ENCODE measurements at regions not wholly inside any gene's neighbourhood (a gene's known extent, or its start where the extent isn't known, plus 50 kb on each side); places are given as distances from the start of the nearest gene placed in this dataset.

- TF ChIP-seq POU5F1 (IDR thresholded peaks at IDR 0.05; ENCODE audit: low read depth, low read length) (no peak), EP300 (IDR thresholded peaks at IDR 0.05; ENCODE audit: borderline replicate concordance in 1 of 2, low read depth in 2 of 2, low read length in 2 of 2) (no peak), JUND (IDR thresholded peaks at IDR 0.05; ENCODE audit: low read length) (no peak), ASH2L (IDR thresholded peaks at IDR 0.05; ENCODE audit: low read length) (no peak), CTCF (IDR thresholded peaks at IDR 0.05; ENCODE audit: control extremely low read depth in 1 of 3, insufficient read depth in 1 of 3, low read depth in 1 of 3, low read length in 3 of 3) (no peak), CHD1 (IDR thresholded peaks at IDR 0.05; ENCODE audit: low read depth, low read length) (no peak), SUZ12 (IDR thresholded peaks at IDR 0.05; ENCODE audit: low read length) (no peak), MAFK (IDR thresholded peaks at IDR 0.05; ENCODE audit: low read depth, low read length) (no peak), RNF2 (IDR thresholded peaks at IDR 0.05; ENCODE audit: borderline replicate concordance, low read depth, low read length, missing control alignments, poor library complexity, severe bottlenecking) (no peak), CREB1 (IDR thresholded peaks at IDR 0.05) (no peak), SP1 (IDR thresholded peaks at IDR 0.05; ENCODE audit: low read depth, low read length) (no peak), RAD21 (IDR thresholded peaks at IDR 0.05 in 1 of 2, conservative IDR thresholded peaks at IDR 0.05 in 1 of 2; ENCODE audit: low read depth in 2 of 2, low read length in 2 of 2) (no peak), CEBPB (IDR thresholded peaks at IDR 0.05; ENCODE audit: low read depth, low read length) (no peak)
These were observed 734.5 kb downstream of the ZPLD1 start for GRCh38 chr3:103169289-103169688.
